ENCODE measurements at regions not wholly inside any gene's neighbourhood (a gene's known extent, or its start where the extent isn't known, plus 50 kb on each side); places are given as distances from the start of the nearest gene placed in this dataset.
A peak's percentile ranks its signal among the peaks of the same experiment; 100 is the strongest.

- no peak for DNase-seq
Observed at GRCh38 chr1:116298746-116299145, 74.3 kb upstream of the ATP1A1 start.

GRCh38 chr1:116299248-116299647, 73.8 kb upstream of the ATP1A1 start:
- no peak for DNase-seq

GRCh38 chr1:116302281-116302680, 70.8 kb upstream of the ATP1A1 start:
- no peak for DNase-seq

- DNase-seq = no peak
Observed at GRCh38 chr1:116306102-116306501, 66.9 kb upstream of the ATP1A1 start.

GRCh38 chr1:116306840-116307442, 66.1 kb upstream of the ATP1A1 start:
- DNase-seq = no peak

GRCh38 chr1:116308276-116308675, 64.8 kb upstream of the ATP1A1 start:
- DNase-seq = no peak

GRCh38 chr1:116309090-116309870, 63.8 kb upstream of the ATP1A1 start:
- peak; percentile 84 for DNase-seq

- DNase-seq = no peak
Observed at GRCh38 chr1:116310180-116310579, 62.9 kb upstream of the ATP1A1 start.

- DNase-seq = no peak
Observed at GRCh38 chr1:116311193-116311592, 61.9 kb upstream of the ATP1A1 start.

GRCh38 chr1:116311756-116312680, 61.0 kb upstream of the ATP1A1 start:
- DNase-seq = no peak

- DNase-seq = no peak
Observed at GRCh38 chr1:116312681-116313069, 60.4 kb upstream of the ATP1A1 start.

GRCh38 chr1:116313776-116314175, 59.3 kb upstream of the ATP1A1 start:
- no peak for DNase-seq

- DNase-seq = no peak
Observed at GRCh38 chr1:116314305-116314919, 58.6 kb upstream of the ATP1A1 start.

- DNase-seq = no peak
Observed at GRCh38 chr1:116316373-116316772, 56.7 kb upstream of the ATP1A1 start.

- DNase-seq = no peak
Observed at GRCh38 chr1:116318897-116319296, 54.1 kb upstream of the ATP1A1 start.

GRCh38 chr1:116320874-116321273, 52.2 kb upstream of the ATP1A1 start:
- DNase-seq = no peak

- DNase-seq = peak; percentile 39
Observed at GRCh38 chr1:116321766-116322175, 51.3 kb upstream of the ATP1A1 start.

- DNase-seq = no peak
Observed at GRCh38 chr1:116322752-116323405, 50.2 kb upstream of the ATP1A1 start.
